Tibial nerve (tissue), 4 donors: ENCODE measurements at regions not wholly inside any gene's neighbourhood (a gene's known extent, or its start where the extent isn't known, plus 50 kb on each side); places are given as distances from the start of the nearest gene placed in this dataset.

ENCODE experiments used
- DNase-seq, 2 donors: peaks; one replicate each; pipeline ENCODE4 v3.0.0-alpha.2; 2019; ENCODE audit warnings: low spot score in 2 of 2
- H3K27ac ChIP-seq, 4 donors: fragments of 200-600 bp; sonication (generic) in 3 of 4; one replicate each; pipeline ENCODE4 v1.5.1; 2017 to 2019; ENCODE audit warnings: mild to moderate bottlenecking in 1 of 4
- H3K27me3 ChIP-seq, 2 donors: fragments of 200-600 bp; sonication (generic) in 1 of 2; one replicate each; pipeline versions ENCODE4 v1.5.1 to v1.6.0; 2017 to 2019
- H3K36me3 ChIP-seq, 3 donors: fragments of 200-600 bp; sonication (generic); one replicate each; pipeline ENCODE4 v1.5.1; 2018 to 2019
- H3K4me1 ChIP-seq, 4 donors: fragments of 200-600 bp; sonication (generic) in 3 of 4; one replicate each; pipeline ENCODE4 v1.5.1; 2017 to 2019
- H3K4me3 ChIP-seq, 4 donors: fragments of 200-600 bp; sonication (generic) in 3 of 4; one replicate each; pipeline ENCODE4 v1.5.1; 2017 to 2019; ENCODE audit warnings: mild to moderate bottlenecking in 1 of 4, moderate library complexity in 1 of 4
- H3K9me3 ChIP-seq, 4 donors: fragments of 200-600 bp; sonication (generic) in 3 of 4; one replicate each; pipeline ENCODE4 v1.5.1; 2017 to 2019
- CTCF ChIP-seq, 5 experiments: fragments of 200-600 bp in 3 of 5; fragments of 450-650 bp in 2 of 5; sonication (generic) in 3 of 5; IDR thresholded peaks; one replicate each; pipeline ENCODE4 v1.5.1; 2016 to 2019; ENCODE audit warnings: antibody characterized with exemption in 5 of 5, mild to moderate bottlenecking in 3 of 5, moderate library complexity in 2 of 5
- EP300 ChIP-seq, 2 donors: sonication (generic); formaldehyde crosslinking; IDR thresholded peaks; one replicate each; pipeline ENCODE4 v1.6.1; 2017; ENCODE audit warnings: antibody characterized with exemption in 2 of 2, mild to moderate bottlenecking in 1 of 2
- POLR2A ChIP-seq, 2 donors: fragments of 450-650 bp; IDR thresholded peaks; one replicate each; pipeline ENCODE4 v1.6.1; 2017; ENCODE audit warnings: antibody characterized with exemption in 2 of 2, mild to moderate bottlenecking in 2 of 2, moderate library complexity in 2 of 2
- WGBS, 2 donors: methylation state at CpG; one replicate each; pipeline ENCODE4 v1.1.5; 2018; 5-methylcytosine and 5-hydroxymethylcytosine counted together

- no peaks in the 10 kb centered on the region for H3K27me3 ChIP-seq
- TF ChIP-seq EP300 (IDR thresholded peaks at IDR 0.05) = no peak
- no peak for TF ChIP-seq POLR2A (IDR thresholded peaks at IDR 0.05)
- no peak for TF ChIP-seq CTCF (IDR thresholded peaks at IDR 0.05)
- DNase-seq = no peak
- H3K4me1 ChIP-seq = no peaks in the 10 kb centered on the region
- 88 to 93% methylated on average over 7 of the region's 7 CpGs for WGBS, 2 donors
- H3K27ac ChIP-seq = no peak overlapping the region
- H3K4me3 ChIP-seq = no peak overlapping the region
- H3K36me3 ChIP-seq = no peaks in the 10 kb centered on the region
- H3K9me3 ChIP-seq = no peaks in the 10 kb centered on the region
These were observed 243.5 kb upstream of the CCNG1 start for GRCh38 chr5:163193886-163194285.

- H3K4me1 ChIP-seq = no peaks in the 10 kb centered on the region
These were observed 231.8 kb upstream of the CCNG1 start for GRCh38 chr5:163205645-163206044.

GRCh38 chr5:163221581-163221980 is 215.8 kb upstream of the CCNG1 start:
- no peak for DNase-seq
- Histone ChIP-seq H3K9me3 (no peaks in the 10 kb centered on the region), H3K36me3 (no peaks in the 10 kb centered on the region), H3K27me3 (no peaks in the 10 kb centered on the region), H3K4me1 (no peaks in the 10 kb centered on the region), H3K27ac (no peak overlapping the region), H3K4me3 (no peak overlapping the region)
- 64 to 67% methylated on average over 4 of the region's 4 CpGs for WGBS, 2 donors
- no peak for TF ChIP-seq EP300 (IDR thresholded peaks at IDR 0.05)
- TF ChIP-seq POLR2A (IDR thresholded peaks at IDR 0.05) = no peak
- TF ChIP-seq CTCF (IDR thresholded peaks at IDR 0.05) = no peak

More at GRCh38 chr5:163205645-163206044, 231.8 kb upstream of the CCNG1 start:
- H3K27ac ChIP-seq = no peak overlapping the region
- no peak for DNase-seq
- H3K36me3 ChIP-seq = no peaks in the 10 kb centered on the region
- no peak overlapping the region for H3K4me3 ChIP-seq
- TF ChIP-seq EP300 (IDR thresholded peaks at IDR 0.05) (no peak), POLR2A (IDR thresholded peaks at IDR 0.05) (no peak), CTCF (IDR thresholded peaks at IDR 0.05) (no peak)
- no peaks in the 10 kb centered on the region for H3K9me3 ChIP-seq
- no peaks in the 10 kb centered on the region for H3K27me3 ChIP-seq

GRCh38 chr5:163222982-163223381 is 214.4 kb upstream of the CCNG1 start:
- 59 to 64% methylated on average over 1 of the region's 1 CpG for WGBS, 2 donors
- H3K27me3 ChIP-seq = no peaks in the 10 kb centered on the region
- DNase-seq = no peak
- no peaks in the 10 kb centered on the region for H3K4me1 ChIP-seq
- H3K36me3 ChIP-seq = no peaks in the 10 kb centered on the region
- no peak overlapping the region for H3K27ac ChIP-seq
- H3K9me3 ChIP-seq = no peaks in the 10 kb centered on the region
- no peak overlapping the region for H3K4me3 ChIP-seq
- no peak for TF ChIP-seq CTCF (IDR thresholded peaks at IDR 0.05)
- no peak for TF ChIP-seq EP300 (IDR thresholded peaks at IDR 0.05)
- TF ChIP-seq POLR2A (IDR thresholded peaks at IDR 0.05) = no peak

GRCh38 chr5:163244445-163244987 is 192.9 kb upstream of the CCNG1 start:
- Histone ChIP-seq H3K36me3 (no peaks in the 10 kb centered on the region), H3K27ac (no peak overlapping the region), H3K4me3 (no peak overlapping the region), H3K27me3 (no peaks in the 10 kb centered on the region), H3K9me3 (no peaks in the 10 kb centered on the region), H3K4me1 (no peaks in the 10 kb centered on the region)
- WGBS, 2 donors = 80 to 82% methylated on average over 2 of the region's 2 CpGs
- TF ChIP-seq EP300 (IDR thresholded peaks at IDR 0.05) (no peak), POLR2A (IDR thresholded peaks at IDR 0.05) (no peak), CTCF (IDR thresholded peaks at IDR 0.05) (no peak)
- no peak for DNase-seq
